K562 (cell line): ENCODE measurements at regions not wholly inside any gene's neighbourhood (a gene's known extent, or its start where the extent isn't known, plus 50 kb on each side); places are given as distances from the start of the nearest gene placed in this dataset.

ENCODE experiments used
- ATAC-seq: fragments of 200-7000 bp; cut with Tn5 transposase; 3 replicates; pipeline ENCODE4 v1.9.1; 2020; ENCODE audit warnings: moderate library complexity
- BruUV-seq: library from RNA; stranded (reverse); fragments of 400-500 nt; replicated peaks from 2 replicates; lab custom pipeline; 2021; lab: Mats Ljungman, UMichigan
- CTCF ChIA-PET: fragments of 300-600 bp; formaldehyde crosslinking; extraction: SDS; loops from one replicate; lab custom pipeline; 2021; ENCODE audit warnings: low intra/inter-chr PET ratio; lab: Yijun Ruan, JAX
- POLR2A ChIA-PET: fragments of 300-600, 350-650 bp; sonication (Branson Sonifier 250); formaldehyde crosslinking; extraction: SDS; loops from one replicate; lab custom pipeline; 2021; ENCODE audit warnings: antibody characterized with exemption, inconsistent platforms; lab: Yijun Ruan, JAX
- DNase-seq, 4 experiments: peaks; one replicate each; pipeline versions ENCODE4 v3.0.0 to v3.0.0-alpha.2; 2011 to 2018; ENCODE audit warnings: low spot score in 3 of 4, mixed read lengths in 3 of 4; ENCODE audit errors: extremely low read depth in 1 of 4
- FAIRE-seq: peaks from 2 replicates; lab custom pipeline; 2011; peaks lifted over from hg19 to GRCh38; lab: Jason Lieb, UNC
- H2AFZ ChIP-seq: 2 replicates; pipeline ENCODE4 v1.6.0; 2011; ENCODE audit warnings: low read depth, low read length, control low read depth, inconsistent platforms
- H3K27ac ChIP-seq: fragments of 200-600 bp; 3 replicates; pipeline ENCODE4 v1.8.0; 2011; ENCODE audit warnings: low read depth, mild to moderate bottlenecking, control low read depth, inconsistent platforms, low read length, moderate library complexity, mixed read lengths; ENCODE audit errors: extremely low read depth
- H3K27me3 ChIP-seq, 2 experiments: fragments of 300-600 bp in 1 of 2; 2 replicates in 1 of 2; 3 replicates in 1 of 2; pipeline versions ENCODE4 v1.6.0 to v1.8.0; 2011; ENCODE audit warnings: inconsistent platforms in 2 of 2, low read length in 2 of 2, mild to moderate bottlenecking in 1 of 2, mixed read lengths in 1 of 2, moderate library complexity in 1 of 2; ENCODE audit not compliant: control insufficient read depth in 2 of 2, insufficient read depth in 2 of 2
- H3K36me3 ChIP-seq: fragments of 300-600 bp; 3 replicates; pipeline ENCODE4 v1.8.0; 2011; ENCODE audit warnings: mild to moderate bottlenecking, low read length, inconsistent platforms; ENCODE audit not compliant: control insufficient read depth, insufficient read depth
- H3K4me1 ChIP-seq, 2 experiments: fragments of 200-600 bp in 1 of 2; replicated peaks in 1 of 2; 2 replicates in 1 of 2; 3 replicates in 1 of 2; pipeline versions ENCODE4 v1.5.1 to v1.8.0; 2011; ENCODE audit warnings: inconsistent platforms in 2 of 2, low read length in 2 of 2, mild to moderate bottlenecking in 1 of 2, mixed read lengths in 1 of 2, moderate library complexity in 1 of 2; ENCODE audit not compliant: control insufficient read depth in 2 of 2, insufficient read depth in 2 of 2
- H3K4me2 ChIP-seq: 2 replicates; pipeline ENCODE4 v1.6.1; 2011; ENCODE audit warnings: low read length, control low read depth, inconsistent platforms, mixed read lengths; ENCODE audit not compliant: insufficient read depth
- H3K4me3 ChIP-seq: fragments of 200-600 bp; sonication (generic), shearing (Covaris generic); 2 replicates; pipeline ENCODE4 v1.5.1; 2016; ENCODE audit warnings: control low read depth, inconsistent platforms
- H3K79me2 ChIP-seq: fragments of 200-600 bp; 3 replicates; pipeline ENCODE4 v1.8.0; 2011; ENCODE audit warnings: low read length, inconsistent platforms; ENCODE audit not compliant: control insufficient read depth, insufficient read depth
- H3K9ac ChIP-seq, 2 experiments: 2 replicates each; pipeline versions ENCODE4 v1.6.0 to v1.6.1; 2011; ENCODE audit warnings: low read depth in 2 of 2, low read length in 2 of 2, control low read depth in 1 of 2, inconsistent platforms in 1 of 2, mild to moderate bottlenecking in 1 of 2, mixed read lengths in 1 of 2; ENCODE audit not compliant: insufficient read depth in 1 of 2
- H3K9me1 ChIP-seq: one replicate; pipeline ENCODE4 v1.6.0; 2011; ENCODE audit warnings: inconsistent platforms, mild to moderate bottlenecking, low read length, moderate library complexity; ENCODE audit not compliant: control insufficient read depth, insufficient read depth
- H3K9me3 ChIP-seq: replicated peaks from 2 replicates; pipeline ENCODE4 v1.5.1; 2011; ENCODE audit warnings: low read depth, low read length, inconsistent platforms; ENCODE audit not compliant: control insufficient read depth, insufficient read depth
- H4K20me1 ChIP-seq: replicated peaks from 2 replicates; pipeline ENCODE4 v1.6.1; 2011; ENCODE audit warnings: low read length, inconsistent platforms, mixed read lengths; ENCODE audit not compliant: control insufficient read depth, insufficient read depth
- CBX1 ChIP-seq: sonication (generic); IDR thresholded peaks from 2 replicates; pipeline ENCODE4 v1.6.1; 2016; ENCODE audit warnings: antibody characterized with exemption, low read depth, mild to moderate bottlenecking
- TRIM28 ChIP-seq: fragments of 450-650 bp; IDR thresholded peaks from 2 replicates; pipeline ENCODE4 v1.6.1; 2017
- WGBS: fragments of 100-300 bp; shearing (Covaris generic); methylation state at CpG from one replicate; pipeline ENCODE4 v1.1.6; 2016; ENCODE audit warnings: low coverage, mixed read lengths; ENCODE audit not compliant: insufficient coverage; ENCODE audit errors: missing lambda C conversion rate; 5-methylcytosine and 5-hydroxymethylcytosine counted together
- in situ Hi-C: fragments of 300-500 bp; cut with MboI; formaldehyde crosslinking; loops from 4 replicates; pipeline ENCODE4 v1.15.0; 2018; ENCODE audit warnings: inconsistent platforms, mixed read lengths
- intact Hi-C: fragments of 100-400 bp; cut with micrococcal nuclease; formaldehyde crosslinking; loops from 2 replicates; pipeline ENCODE4 v1.14.2; 2022

GRCh38 chr2:193315428-193316091 lies 1120.8 kb upstream of the TMEFF2 start:
- DNase-seq (no peak), ATAC-seq (no peak), FAIRE-seq (no peak)
- H3K27me3 ChIP-seq = no peaks in the 10 kb centered on the region
- H3K9me1 ChIP-seq = no peaks in the 10 kb centered on the region
- no peak overlapping the region for H3K9ac ChIP-seq
- H3K36me3 ChIP-seq = no peaks in the 10 kb centered on the region
- TF ChIP-seq CBX1 = no peak
- POLR2A ChIA-PET = no interaction called here
- BruUV-seq = no TSS peak
- no peaks in the 10 kb centered on the region for H3K4me1 ChIP-seq
- WGBS = 5% methylated on average over 1 of the region's 1 CpG
- no peaks in the 10 kb centered on the region for H3K79me2 ChIP-seq
- H4K20me1 ChIP-seq = no peaks in the 10 kb centered on the region
- no peaks in the 10 kb centered on the region for H3K9me3 ChIP-seq
- CTCF ChIA-PET = no interaction called here
- H3K4me2 ChIP-seq = no peak overlapping the region
- no peak overlapping the region for H3K27ac ChIP-seq
- no peak overlapping the region for H3K4me3 ChIP-seq
- in situ Hi-C loops (no loop called here), intact Hi-C loops (no loop called here)
- H2AFZ ChIP-seq = no peak overlapping the region

GRCh38 chr2:193303464-193303863 lies 1108.7 kb upstream of the TMEFF2 start:
- FAIRE-seq (no peak), ATAC-seq (no peak), DNase-seq (no peak)
- no peaks in the 10 kb centered on the region for H4K20me1 ChIP-seq
- in situ Hi-C loops = no loop called here
- no peaks in the 10 kb centered on the region for H3K79me2 ChIP-seq
- H2AFZ ChIP-seq = no peak overlapping the region
- H3K4me3 ChIP-seq = no peak overlapping the region
- intact Hi-C loops = no loop called here
- no peaks in the 10 kb centered on the region for H3K9me3 ChIP-seq
- no TSS peak for BruUV-seq
- H3K9me1 ChIP-seq = no peaks in the 10 kb centered on the region
- ChIA-PET CTCF (no interaction called here), POLR2A (no interaction called here)
- H3K27me3 ChIP-seq = no peaks in the 10 kb centered on the region
- no peak overlapping the region for H3K4me2 ChIP-seq
- no peak overlapping the region for H3K9ac ChIP-seq
- no peak for TF ChIP-seq TRIM28
- no peaks in the 10 kb centered on the region for H3K4me1 ChIP-seq
- no peaks in the 10 kb centered on the region for H3K36me3 ChIP-seq
- H3K27ac ChIP-seq = no peak overlapping the region
- WGBS = 0% methylated on average over 2 of the region's 2 CpGs
